ENCODE measurements at regions not wholly inside any gene's neighbourhood (a gene's known extent, or its start where the extent isn't known, plus 50 kb on each side); places are given as distances from the start of the nearest gene placed in this dataset.
"Not testable (repeated sequence)": the region's sequence is repeated elsewhere in the genome, so short reads cannot be mapped to it uniquely, and the experiment has no call there.

GRCh38 chr7:55702831-55703230 lies 130.5 kb upstream of the VOPP1 start:
- H3K9me3 Mint-ChIP-seq; H4K5ac ChIP-seq (ENCODE audit: insufficient read length, low read depth, low read length); H3K4me1 Mint-ChIP-seq; H2BK120ac ChIP-seq (ENCODE audit: low read depth, low read length, poor library complexity, severe bottlenecking); H3K79me2 ChIP-seq (ENCODE audit: insufficient read depth, low read length); H2AFZ ChIP-seq (ENCODE audit: low read length); H3K23ac ChIP-seq (ENCODE audit: insufficient read length, low read depth, low read length); H3K27me3 Mint-ChIP-seq (ENCODE audit: low read depth); H4K91ac ChIP-seq (ENCODE audit: insufficient read length, low read depth, low read length); H4K20me1 ChIP-seq (ENCODE audit: control insufficient read depth, insufficient read depth, insufficient read length); H2BK15ac ChIP-seq (ENCODE audit: low read depth, low read length); H3K79me1 ChIP-seq (ENCODE audit: insufficient read depth, low read depth, low read length, poor library complexity, severe bottlenecking); H3K27ac Mint-ChIP-seq; H3K4ac ChIP-seq (ENCODE audit: low read depth, low read length); H3K27me3 ChIP-seq (ENCODE audit: insufficient read depth, low read length); H3K23me2 ChIP-seq (ENCODE audit: insufficient read length, low read depth, low read length, poor library complexity, severe bottlenecking); H3K27ac ChIP-seq (ENCODE audit: insufficient read length, low read depth, low read length); H3K4me2 ChIP-seq (ENCODE audit: insufficient read depth, insufficient read length, low read length); H3K9me3 ChIP-seq (ENCODE audit: control insufficient read depth, low read depth, low read length); H4K8ac ChIP-seq (replicated peaks; ENCODE audit: insufficient read length, low read depth, low read length); H3K56ac ChIP-seq (ENCODE audit: insufficient read length, low read depth, low read length); H3K18ac ChIP-seq (ENCODE audit: insufficient read length, low read depth, low read length); DNase-seq; H3T11ph ChIP-seq (ENCODE audit: low read length); H3K9ac ChIP-seq (ENCODE audit: extremely low read depth, insufficient read length, low read length); H3K36me3 Mint-ChIP-seq (ENCODE audit: insufficient read depth in 1 of 3, low read depth in 3 of 3); H3K4me3 Mint-ChIP-seq; H2BK5ac ChIP-seq (ENCODE audit: insufficient read length, low read length); H3K14ac ChIP-seq (ENCODE audit: insufficient read depth, low read length); H2BK20ac ChIP-seq (ENCODE audit: low read depth, low read length, poor library complexity, severe bottlenecking); H2BK12ac ChIP-seq (ENCODE audit: insufficient read length, low read depth, low read length); H2AK5ac ChIP-seq (ENCODE audit: insufficient read length, low read length); H3K4me1 ChIP-seq (ENCODE audit: insufficient read depth, low read length): not testable (repeated sequence)
- no CpG with 5 or more reads among the region's 6 CpGs for WGBS (ENCODE audit: extremely low coverage, insufficient read length, low lambda C conversion rate)

DNA sequence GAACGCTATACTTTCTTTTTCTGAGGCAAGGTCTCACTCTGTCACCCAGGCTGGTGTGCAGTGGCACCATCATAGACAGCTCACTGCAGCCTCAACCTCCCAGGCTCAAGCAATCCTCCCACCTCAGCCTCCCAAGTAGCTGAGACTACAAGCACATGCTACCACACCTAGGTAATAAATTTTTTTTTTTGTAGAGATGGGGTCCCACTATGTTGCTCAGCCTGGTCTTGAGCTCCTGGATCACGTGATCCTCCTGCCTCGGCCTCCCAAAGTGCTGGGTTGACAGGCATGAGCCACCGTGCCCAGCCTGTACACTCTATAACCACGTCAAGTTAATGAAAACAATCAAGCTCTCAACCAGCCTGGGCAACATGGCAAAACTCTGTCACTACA lies 127.1 kb upstream of the VOPP1 start:
- no CpG with 5 or more reads among the region's 5 CpGs for WGBS (ENCODE audit: extremely low coverage, insufficient read length, low lambda C conversion rate)
- not testable (repeated sequence) for H3K27ac Mint-ChIP-seq; H3K79me1 ChIP-seq (ENCODE audit: insufficient read depth, low read depth, low read length, poor library complexity, severe bottlenecking); H2AK5ac ChIP-seq (ENCODE audit: insufficient read length, low read length); H3K23ac ChIP-seq (ENCODE audit: insufficient read length, low read depth, low read length); H4K8ac ChIP-seq (replicated peaks; ENCODE audit: insufficient read length, low read depth, low read length); H2AFZ ChIP-seq (ENCODE audit: low read length); DNase-seq; H2BK12ac ChIP-seq (ENCODE audit: insufficient read length, low read depth, low read length); H2BK20ac ChIP-seq (ENCODE audit: low read depth, low read length, poor library complexity, severe bottlenecking); H3K4me1 Mint-ChIP-seq; H3K4me3 Mint-ChIP-seq; H3K27me3 Mint-ChIP-seq (ENCODE audit: low read depth); H3K9ac ChIP-seq (ENCODE audit: extremely low read depth, insufficient read length, low read length); H3K14ac ChIP-seq (ENCODE audit: insufficient read depth, low read length); H3K4me1 ChIP-seq (ENCODE audit: insufficient read depth, low read length); H4K91ac ChIP-seq (ENCODE audit: insufficient read length, low read depth, low read length); H3K23me2 ChIP-seq (ENCODE audit: insufficient read length, low read depth, low read length, poor library complexity, severe bottlenecking); H2BK120ac ChIP-seq (ENCODE audit: low read depth, low read length, poor library complexity, severe bottlenecking); H3K9me3 ChIP-seq (ENCODE audit: control insufficient read depth, low read depth, low read length); H3K27me3 ChIP-seq (ENCODE audit: insufficient read depth, low read length); H4K20me1 ChIP-seq (ENCODE audit: control insufficient read depth, insufficient read depth, insufficient read length); H4K5ac ChIP-seq (ENCODE audit: insufficient read length, low read depth, low read length); H3K18ac ChIP-seq (ENCODE audit: insufficient read length, low read depth, low read length); H2BK5ac ChIP-seq (ENCODE audit: insufficient read length, low read length); H3K4ac ChIP-seq (ENCODE audit: low read depth, low read length); H2BK15ac ChIP-seq (ENCODE audit: low read depth, low read length); H3T11ph ChIP-seq (ENCODE audit: low read length); H3K79me2 ChIP-seq (ENCODE audit: insufficient read depth, low read length); H3K4me2 ChIP-seq (ENCODE audit: insufficient read depth, insufficient read length, low read length); H3K36me3 Mint-ChIP-seq (ENCODE audit: insufficient read depth in 1 of 3, low read depth in 3 of 3); H3K9me3 Mint-ChIP-seq; H3K56ac ChIP-seq (ENCODE audit: insufficient read length, low read depth, low read length); H3K27ac ChIP-seq (ENCODE audit: insufficient read length, low read depth, low read length)
